ENCODE measurements at regions not wholly inside any gene's neighbourhood (a gene's known extent, or its start where the extent isn't known, plus 50 kb on each side); places are given as distances from the start of the nearest gene placed in this dataset.

- no peak overlapping the region for H3K27ac ChIP-seq (replicated peaks; ENCODE audit: low read length)
- no peak overlapping the region for H3K4me3 ChIP-seq (ENCODE audit: low read length in 2 of 2)
- no peak overlapping the region for H4K91ac ChIP-seq (ENCODE audit: low read depth, low read length, poor library complexity)
- H3K14ac ChIP-seq (ENCODE audit: low read length) = no peak overlapping the region
- no peak overlapping the region for H3K23ac ChIP-seq (ENCODE audit: low read depth, low read length, poor library complexity)
- no peak overlapping the region for H3K9ac ChIP-seq (ENCODE audit: low read depth, low read length, poor library complexity)
- H2BK12ac ChIP-seq (ENCODE audit: low read length) = no peak overlapping the region
- H2BK15ac ChIP-seq (ENCODE audit: low read length) = no peak overlapping the region
- H3K4me1 ChIP-seq (ENCODE audit: control insufficient read depth in 2 of 2, insufficient read depth in 1 of 2, low read depth in 1 of 2, low read length in 2 of 2) = no peaks in the 10 kb centered on the region
- no peak overlapping the region for H3K4me2 ChIP-seq (ENCODE audit: insufficient read depth, low read length, poor library complexity, severe bottlenecking)
- peaks cover 0 to 5% (median 0%) of the 10 kb centered on the region in 3 experiments for H3K27me3 ChIP-seq (ENCODE audit: control insufficient read depth in 3 of 3, insufficient read depth in 3 of 3, low read depth in 1 of 3, low read length in 3 of 3)
- WGBS, 2 donors (ENCODE audit: extremely low coverage in 2 of 2, insufficient read length in 2 of 2, insufficient replicate concordance in 1 of 2) = no CpG with 5 or more reads among the region's 1 CpG
- H2BK5ac ChIP-seq (ENCODE audit: low read length) = no peak overlapping the region
- no peak for DNase-seq (ENCODE audit: low spot score)
- H3K4ac ChIP-seq (ENCODE audit: low read length) = no peak overlapping the region
- peaks cover 0 to 6% of the 10 kb centered on the region in 2 donors for H3K9me3 ChIP-seq (replicated peaks in 1 of 2; ENCODE audit: control insufficient read depth in 2 of 2, insufficient read depth in 1 of 2, low read depth in 1 of 2, low read length in 2 of 2)
- no peaks in the 10 kb centered on the region for H3K36me3 ChIP-seq (replicated peaks in 1 of 2; ENCODE audit: control insufficient read depth in 2 of 2, insufficient read depth in 2 of 2, low read length in 2 of 2)
- H2BK120ac ChIP-seq (ENCODE audit: low read depth, low read length) = no peak overlapping the region
- H2AFZ ChIP-seq (ENCODE audit: low read length) = no peak overlapping the region
- H4K8ac ChIP-seq (ENCODE audit: low read depth, low read length) = no peak overlapping the region
- no peak overlapping the region for H2AK5ac ChIP-seq (ENCODE audit: low read depth, low read length)
- H3K79me1 ChIP-seq (ENCODE audit: low read depth, low read length) = no peaks in the 10 kb centered on the region
- H3K18ac ChIP-seq (ENCODE audit: low read length) = no peak overlapping the region
Observed at GRCh38 chr12:23303821-23304220, 645.6 kb downstream of the SOX5 start.

- H4K8ac ChIP-seq (ENCODE audit: low read depth, low read length) = no peak overlapping the region
- H3K18ac ChIP-seq (ENCODE audit: low read length) = no peak overlapping the region
- no peak overlapping the region for H2AK5ac ChIP-seq (ENCODE audit: low read depth, low read length)
- H3K4me2 ChIP-seq (ENCODE audit: insufficient read depth, low read length, poor library complexity, severe bottlenecking) = no peak overlapping the region
- H3K27ac ChIP-seq (replicated peaks; ENCODE audit: low read length) = no peak overlapping the region
- no peak overlapping the region for H3K4ac ChIP-seq (ENCODE audit: low read length)
- no peak overlapping the region for H3K23ac ChIP-seq (ENCODE audit: low read depth, low read length, poor library complexity)
- no peaks in the 10 kb centered on the region for H3K9me3 ChIP-seq (replicated peaks in 1 of 2; ENCODE audit: control insufficient read depth in 2 of 2, insufficient read depth in 1 of 2, low read depth in 1 of 2, low read length in 2 of 2)
- no CpG with 5 or more reads among the region's 2 CpGs for WGBS, 2 donors (ENCODE audit: extremely low coverage in 2 of 2, insufficient read length in 2 of 2, insufficient replicate concordance in 1 of 2)
- no peak overlapping the region for H2BK12ac ChIP-seq (ENCODE audit: low read length)
- H2BK120ac ChIP-seq (ENCODE audit: low read depth, low read length) = no peak overlapping the region
- DNase-seq (ENCODE audit: low spot score) = no peak
- no peak overlapping the region for H4K91ac ChIP-seq (ENCODE audit: low read depth, low read length, poor library complexity)
- no peaks in the 10 kb centered on the region for H3K79me1 ChIP-seq (ENCODE audit: low read depth, low read length)
- no peak overlapping the region for H3K9ac ChIP-seq (ENCODE audit: low read depth, low read length, poor library complexity)
- no peak overlapping the region for H2AFZ ChIP-seq (ENCODE audit: low read length)
- no peaks in the 10 kb centered on the region for H3K4me1 ChIP-seq (ENCODE audit: control insufficient read depth in 2 of 2, insufficient read depth in 1 of 2, low read depth in 1 of 2, low read length in 2 of 2)
- no peaks in the 10 kb centered on the region for H3K36me3 ChIP-seq (replicated peaks in 1 of 2; ENCODE audit: control insufficient read depth in 2 of 2, insufficient read depth in 2 of 2, low read length in 2 of 2)
- H2BK5ac ChIP-seq (ENCODE audit: low read length) = no peak overlapping the region
- no peak overlapping the region for H2BK15ac ChIP-seq (ENCODE audit: low read length)
- no peak overlapping the region for H3K4me3 ChIP-seq (ENCODE audit: low read length in 2 of 2)
- H3K14ac ChIP-seq (ENCODE audit: low read length) = no peak overlapping the region
- H3K27me3 ChIP-seq (ENCODE audit: control insufficient read depth in 3 of 3, insufficient read depth in 3 of 3, low read depth in 1 of 3, low read length in 3 of 3) = peaks cover 0 to 20% (median 0%) of the 10 kb centered on the region in 3 experiments
Observed at GRCh38 chr12:23333938-23334337, 615.5 kb downstream of the SOX5 start.

- Histone ChIP-seq H3K9ac (ENCODE audit: low read depth, low read length, poor library complexity) (no peak overlapping the region), H3K79me1 (ENCODE audit: low read depth, low read length) (no peaks in the 10 kb centered on the region), H3K36me3 (replicated peaks in 1 of 2; ENCODE audit: control insufficient read depth in 2 of 2, insufficient read depth in 2 of 2, low read length in 2 of 2) (no peaks in the 10 kb centered on the region), H4K8ac (ENCODE audit: low read depth, low read length) (no peak overlapping the region), H3K14ac (ENCODE audit: low read length) (no peak overlapping the region), H3K23ac (ENCODE audit: low read depth, low read length, poor library complexity) (no peak overlapping the region), H3K4ac (ENCODE audit: low read length) (no peak overlapping the region), H3K4me2 (ENCODE audit: insufficient read depth, low read length, poor library complexity, severe bottlenecking) (no peak overlapping the region), H2AFZ (ENCODE audit: low read length) (no peak overlapping the region), H3K18ac (ENCODE audit: low read length) (no peak overlapping the region), H3K4me1 (ENCODE audit: control insufficient read depth in 2 of 2, insufficient read depth in 1 of 2, low read depth in 1 of 2, low read length in 2 of 2) (no peaks in the 10 kb centered on the region), H2BK120ac (ENCODE audit: low read depth, low read length) (no peak overlapping the region), H2BK12ac (ENCODE audit: low read length) (no peak overlapping the region), H2BK15ac (ENCODE audit: low read length) (no peak overlapping the region), H3K27me3 (ENCODE audit: control insufficient read depth in 3 of 3, insufficient read depth in 3 of 3, low read depth in 1 of 3, low read length in 3 of 3) (peaks cover 0 to 23% (median 0%) of the 10 kb centered on the region in 3 experiments), H2BK5ac (ENCODE audit: low read length) (no peak overlapping the region), H3K9me3 (replicated peaks in 1 of 2; ENCODE audit: control insufficient read depth in 2 of 2, insufficient read depth in 1 of 2, low read depth in 1 of 2, low read length in 2 of 2) (no peaks in the 10 kb centered on the region), H3K27ac (replicated peaks; ENCODE audit: low read length) (no peak overlapping the region), H2AK5ac (ENCODE audit: low read depth, low read length) (no peak overlapping the region), H3K4me3 (ENCODE audit: low read length in 2 of 2) (no peak overlapping the region), H4K91ac (ENCODE audit: low read depth, low read length, poor library complexity) (no peak overlapping the region)
- DNase-seq (ENCODE audit: low spot score) = no peak
- WGBS, 2 donors (ENCODE audit: extremely low coverage in 2 of 2, insufficient read length in 2 of 2, insufficient replicate concordance in 1 of 2) = no CpG with 5 or more reads among the region's 3 CpGs
Observed at GRCh38 chr12:23335593-23335992, 613.9 kb downstream of the SOX5 start.

GRCh38 chr12:23337213-23337612, 612.3 kb downstream of the SOX5 start:
- Histone ChIP-seq H3K9ac (ENCODE audit: low read depth, low read length, poor library complexity) (no peak overlapping the region), H2BK5ac (ENCODE audit: low read length) (no peak overlapping the region), H3K27me3 (ENCODE audit: control insufficient read depth in 3 of 3, insufficient read depth in 3 of 3, low read depth in 1 of 3, low read length in 3 of 3) (peaks cover 0 to 34% (median 0%) of the 10 kb centered on the region in 3 experiments), H3K14ac (ENCODE audit: low read length) (no peak overlapping the region), H2BK12ac (ENCODE audit: low read length) (no peak overlapping the region), H2BK15ac (ENCODE audit: low read length) (no peak overlapping the region), H3K4me3 (ENCODE audit: low read length in 2 of 2) (no peak overlapping the region), H3K23ac (ENCODE audit: low read depth, low read length, poor library complexity) (no peak overlapping the region), H2AFZ (ENCODE audit: low read length) (no peak overlapping the region), H4K8ac (ENCODE audit: low read depth, low read length) (no peak overlapping the region), H3K4me2 (ENCODE audit: insufficient read depth, low read length, poor library complexity, severe bottlenecking) (no peak overlapping the region), H2BK120ac (ENCODE audit: low read depth, low read length) (no peak overlapping the region), H3K4me1 (ENCODE audit: control insufficient read depth in 2 of 2, insufficient read depth in 1 of 2, low read depth in 1 of 2, low read length in 2 of 2) (peaks cover 0 to 2% of the 10 kb centered on the region in 2 donors), H3K27ac (replicated peaks; ENCODE audit: low read length) (no peak overlapping the region), H3K18ac (ENCODE audit: low read length) (no peak overlapping the region), H3K36me3 (replicated peaks in 1 of 2; ENCODE audit: control insufficient read depth in 2 of 2, insufficient read depth in 2 of 2, low read length in 2 of 2) (no peaks in the 10 kb centered on the region), H3K79me1 (ENCODE audit: low read depth, low read length) (no peaks in the 10 kb centered on the region), H2AK5ac (ENCODE audit: low read depth, low read length) (no peak overlapping the region), H3K9me3 (replicated peaks in 1 of 2; ENCODE audit: control insufficient read depth in 2 of 2, insufficient read depth in 1 of 2, low read depth in 1 of 2, low read length in 2 of 2) (no peaks in the 10 kb centered on the region), H4K91ac (ENCODE audit: low read depth, low read length, poor library complexity) (no peak overlapping the region), H3K4ac (ENCODE audit: low read length) (no peak overlapping the region)
- no CpG with 5 or more reads among the region's 3 CpGs for WGBS, 2 donors (ENCODE audit: extremely low coverage in 2 of 2, insufficient read length in 2 of 2, insufficient replicate concordance in 1 of 2)
- DNase-seq (ENCODE audit: low spot score) = no peak
